NCI-H82 treated with DMSO at 0.1 percent for 48 hours (cell line): ENCODE measurements at regions not wholly inside any gene's neighbourhood (a gene's known extent, or its start where the extent isn't known, plus 50 kb on each side); places are given as distances from the start of the nearest gene placed in this dataset.
"Not testable (repeated sequence)": the region's sequence is repeated elsewhere in the genome, so short reads cannot be mapped to it uniquely, and the experiment has no call there.

ENCODE experiments used
- DNase-seq: peaks from one replicate; lab custom pipeline; 2025; ENCODE audit not compliant: unreplicated experiment; lab: John Stamatoyannopoulos, UW

- no peak for DNase-seq
Observed at GRCh38 chr1:213622365-213623063, 365.3 kb upstream of the PROX1 start.

GRCh38 chr1:213623064-213623581 is 364.6 kb upstream of the PROX1 start:
- no peak for DNase-seq

GRCh38 chr1:213623862-213624261 is 363.9 kb upstream of the PROX1 start:
- DNase-seq: no peak

- not testable (repeated sequence) for DNase-seq
Observed at GRCh38 chr1:213636778-213637177, 351.0 kb upstream of the PROX1 start.

GRCh38 chr1:213641312-213641711 is 346.5 kb upstream of the PROX1 start:
- DNase-seq: no peak

GRCh38 chr1:213643360-213643759 is 344.4 kb upstream of the PROX1 start:
- DNase-seq: no peak

- DNase-seq: no peak
Observed at GRCh38 chr1:213647864-213648650, 339.7 kb upstream of the PROX1 start.

- no peak for DNase-seq
Observed at GRCh38 chr1:213649373-213649772, 338.4 kb upstream of the PROX1 start.

GRCh38 chr1:213650603-213651002 is 337.2 kb upstream of the PROX1 start:
- no peak for DNase-seq

GRCh38 chr1:213651077-213651476 is 336.7 kb upstream of the PROX1 start:
- DNase-seq: no peak

GRCh38 chr1:213652109-213652508 is 335.7 kb upstream of the PROX1 start:
- DNase-seq: no peak

GRCh38 chr1:213656039-213656438 is 331.7 kb upstream of the PROX1 start:
- DNase-seq: no peak

GRCh38 chr1:213656503-213656902 is 331.3 kb upstream of the PROX1 start:
- DNase-seq: no peak

- DNase-seq: no peak
Observed at GRCh38 chr1:213657013-213657412, 330.8 kb upstream of the PROX1 start.

GRCh38 chr1:213657879-213658278 is 329.9 kb upstream of the PROX1 start:
- DNase-seq: no peak

- DNase-seq: no peak
Observed at GRCh38 chr1:213658457-213658856, 329.3 kb upstream of the PROX1 start.

GRCh38 chr1:213659580-213660547 is 327.9 kb upstream of the PROX1 start:
- DNase-seq: no peak

- DNase-seq: no peak
Observed at GRCh38 chr1:213661302-213661701, 326.5 kb upstream of the PROX1 start.

- peak; percentile 36 for DNase-seq
Observed at GRCh38 chr1:213666113-213666512, 321.7 kb upstream of the PROX1 start.

- DNase-seq: no peak
Observed at GRCh38 chr1:213666922-213667321, 320.9 kb upstream of the PROX1 start.

- no peak for DNase-seq
Observed at GRCh38 chr1:213669512-213669911, 318.3 kb upstream of the PROX1 start.
